HEK293T (cell line): ENCODE measurements at regions not wholly inside any gene's neighbourhood (a gene's known extent, or its start where the extent isn't known, plus 50 kb on each side); places are given as distances from the start of the nearest gene placed in this dataset.

Source experiments
- CTCF ChIA-PET: fragments of 350-600 bp; formaldehyde crosslinking; extraction: SDS; loops from one replicate; lab custom pipeline; 2021; ENCODE audit warnings: antibody characterized with exemption, inconsistent platforms; lab: Yijun Ruan, JAX
- POLR2A ChIA-PET: fragments of 350-600 bp; formaldehyde crosslinking; extraction: SDS; loops from one replicate; lab custom pipeline; 2020; ENCODE audit warnings: antibody characterized with exemption, inconsistent platforms; lab: Yijun Ruan, JAX
- DNase-seq: peaks from one replicate; pipeline ENCODE4 v3.0.0; 2012; ENCODE audit warnings: mixed read lengths; ENCODE audit errors: extremely low spot score
- ARNT ChIP-seq: fragments of 450-650 bp; IDR thresholded peaks from 2 replicates; pipeline ENCODE4 v1.6.1; 2017; ENCODE audit warnings: mild to moderate bottlenecking
- BHLHE40 ChIP-seq: fragments of 450-650 bp; IDR thresholded peaks from 2 replicates; pipeline ENCODE4 v1.6.1; 2016; ENCODE audit warnings: mild to moderate bottlenecking, moderate library complexity, borderline replicate concordance
- CTBP1 ChIP-seq: fragments of 450-650 bp; IDR thresholded peaks from 2 replicates; pipeline ENCODE4 v1.6.1; 2016; ENCODE audit warnings: borderline replicate concordance
- ELF4 ChIP-seq: fragments of 450-650 bp; IDR thresholded peaks from 2 replicates; pipeline ENCODE4 v1.6.1; 2017; ENCODE audit warnings: antibody characterized with exemption
- FOXA1 ChIP-seq: fragments of 450-650 bp; IDR thresholded peaks from 2 replicates; pipeline ENCODE4 v1.6.1; 2016; ENCODE audit warnings: mild to moderate bottlenecking
- FOXK2 ChIP-seq: fragments of 450-650 bp; IDR thresholded peaks from 2 replicates; pipeline ENCODE4 v1.6.1; 2016; ENCODE audit warnings: mild to moderate bottlenecking
- FOXM1 ChIP-seq: fragments of 450-650 bp; IDR thresholded peaks from 2 replicates; pipeline ENCODE4 v1.6.1; 2017; ENCODE audit warnings: mild to moderate bottlenecking, borderline replicate concordance
- HDGF ChIP-seq: fragments of 450-650 bp; IDR thresholded peaks from 2 replicates; pipeline ENCODE4 v1.6.1; 2017; ENCODE audit warnings: antibody characterized with exemption, borderline replicate concordance
- L3MBTL2 ChIP-seq: fragments of 450-650 bp; conservative IDR thresholded peaks from 2 replicates; pipeline ENCODE4 v1.6.1; 2016; ENCODE audit warnings: mild to moderate bottlenecking
- LEF1 ChIP-seq: fragments of 450-650 bp; IDR thresholded peaks from 2 replicates; pipeline ENCODE4 v1.6.1; 2017; ENCODE audit warnings: mild to moderate bottlenecking, borderline replicate concordance
- NFRKB ChIP-seq: fragments of 450-650 bp; IDR thresholded peaks from 2 replicates; pipeline ENCODE4 v1.6.1; 2016; ENCODE audit warnings: mild to moderate bottlenecking, moderate library complexity
- PKNOX1 ChIP-seq: fragments of 450-650 bp; IDR thresholded peaks from 2 replicates; pipeline ENCODE4 v1.6.1; 2016
- SP1 ChIP-seq: fragments of 450-650 bp; IDR thresholded peaks from 2 replicates; pipeline ENCODE4 v1.6.1; 2017
- SUZ12 ChIP-seq: fragments of 450-650 bp; IDR thresholded peaks from 2 replicates; pipeline ENCODE4 v1.6.1; 2016; ENCODE audit warnings: mild to moderate bottlenecking
- TARDBP ChIP-seq: fragments of 450-650 bp; IDR thresholded peaks from 2 replicates; pipeline ENCODE4 v1.6.1; 2016
- ZNF384 ChIP-seq: fragments of 450-650 bp; IDR thresholded peaks from 2 replicates; pipeline ENCODE4 v1.6.1; 2016

- ChIA-PET POLR2A (interaction anchor here (1.1 kb wide), 1 partner anchor 8 kb away, joined by 3 read pairs; no protein-coding TSS in a partner anchor), CTCF (interaction anchor here (1.0 to 1.6 kb wide), 3 partner anchors 16 to 78 kb away, joined by 5 to 6 read pairs (median 6); no protein-coding TSS in a partner anchor)
- DNase-seq = peak; percentile 26
- TF ChIP-seq CTBP1 (no peak), LEF1 (no peak), BHLHE40 (no peak), HDGF (no peak), FOXA1 (no peak), TARDBP (no peak), FOXK2 (no peak), NFRKB (no peak), FOXM1 (no peak), SUZ12 (no peak), SP1 (no peak)
Observed at GRCh38 chr2:174681099-174682006, 82.9 kb downstream of the CHRNA1 start.

DNA sequence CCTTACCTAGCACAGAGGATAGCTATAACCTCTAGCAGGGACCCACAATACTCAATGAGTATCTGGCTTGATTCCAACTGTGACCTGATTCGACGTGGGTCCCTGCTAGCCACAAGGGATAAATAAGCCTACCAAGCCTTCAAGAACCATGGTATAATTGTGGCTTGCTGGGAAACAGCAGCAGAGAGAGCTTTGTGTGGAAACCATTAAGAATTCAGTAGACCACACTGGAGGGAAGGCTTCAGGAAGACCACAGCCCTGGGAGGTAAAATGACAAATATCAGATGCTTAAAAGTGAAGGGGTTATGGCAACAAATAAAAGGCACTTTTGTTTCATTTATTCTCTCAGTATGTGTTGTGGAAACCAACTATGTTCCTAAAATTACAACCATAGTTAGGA is 82.6 kb upstream of the WIPF1 start:
- ChIA-PET POLR2A (no interaction called here), CTCF (interaction anchor here (1.1 kb wide), 1 partner anchor 8 kb away, joined by 4 read pairs; no protein-coding TSS in a partner anchor)
- DNase-seq = no peak
- no peak for TF ChIP-seq FOXM1
- no peak for TF ChIP-seq ZNF384
- TF ChIP-seq FOXK2 = no peak
- TF ChIP-seq SUZ12 = no peak
- no peak for TF ChIP-seq LEF1
- no peak for TF ChIP-seq TARDBP
- TF ChIP-seq ELF4 = no peak
- no peak for TF ChIP-seq NFRKB
- TF ChIP-seq L3MBTL2 = no peak
- TF ChIP-seq HDGF = no peak
- no peak for TF ChIP-seq ARNT
- no peak for TF ChIP-seq FOXA1

GRCh38 chr2:174678395-174678794 is 80.8 kb upstream of the WIPF1 start:
- no peak for TF ChIP-seq ARNT
- no peak for TF ChIP-seq HDGF
- no peak for TF ChIP-seq SUZ12
- TF ChIP-seq CTBP1 = no peak
- no peak for TF ChIP-seq FOXK2
- no peak for TF ChIP-seq ELF4
- TF ChIP-seq NFRKB = no peak
- ChIA-PET POLR2A (no interaction called here), CTCF (no interaction called here)
- no peak for DNase-seq

DNA sequence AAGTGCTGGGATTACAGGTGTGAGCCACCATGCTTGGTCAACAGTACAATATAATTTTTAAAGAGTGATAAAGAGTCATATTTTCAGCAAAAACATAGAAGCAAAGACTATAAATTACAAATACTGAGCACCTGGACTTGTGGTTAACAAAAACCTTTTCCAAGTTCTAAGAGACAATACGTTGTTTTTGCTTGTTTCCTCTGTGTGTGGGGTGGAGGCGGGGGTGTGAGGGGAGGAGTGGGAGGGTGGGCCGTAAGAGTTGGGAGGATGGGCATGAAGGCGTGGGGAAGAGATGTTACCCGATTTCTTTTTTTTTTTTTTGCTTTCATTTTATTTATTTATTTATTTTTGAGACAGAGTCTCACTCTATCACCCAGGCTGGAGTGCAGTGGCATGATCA is 78.0 kb upstream of the WIPF1 start:
- DNase-seq = no peak
- CTCF ChIA-PET = no interaction called here
- TF ChIP-seq FOXK2 = no peak
- no peak for TF ChIP-seq PKNOX1
- TF ChIP-seq ARNT = no peak
- TF ChIP-seq BHLHE40 = no peak
- TF ChIP-seq HDGF = no peak
- no peak for TF ChIP-seq ZNF384
- no peak for TF ChIP-seq FOXM1
- no peak for TF ChIP-seq LEF1
- no peak for TF ChIP-seq CTBP1
- TF ChIP-seq FOXA1 = no peak
- TF ChIP-seq ELF4 = no peak
- TF ChIP-seq L3MBTL2 = no peak
- no peak for TF ChIP-seq TARDBP
- no peak for TF ChIP-seq SP1
- no peak for TF ChIP-seq NFRKB
- no peak for TF ChIP-seq SUZ12
- POLR2A ChIA-PET = no interaction called here

DNA sequence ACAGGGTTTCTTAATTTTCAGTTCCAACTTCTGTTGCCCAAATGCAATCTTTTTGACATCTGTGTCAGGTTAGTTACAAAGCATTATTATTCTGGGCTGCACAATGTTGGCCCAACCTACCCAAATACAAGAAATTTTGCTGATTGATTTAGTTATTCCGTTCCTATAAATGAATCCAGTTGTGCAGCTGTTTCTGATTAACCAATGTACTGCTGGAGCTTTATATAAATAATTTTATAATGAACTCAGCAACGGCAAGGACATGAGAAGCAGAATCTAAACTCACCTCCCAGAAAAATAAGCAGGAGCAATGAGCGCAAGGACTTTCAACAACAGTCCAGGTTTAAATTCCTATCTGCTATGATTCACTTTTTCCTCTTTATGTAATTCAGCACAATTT is 76.3 kb upstream of the WIPF1 start:
- no peak for TF ChIP-seq FOXK2
- TF ChIP-seq TARDBP = no peak
- no peak for TF ChIP-seq ELF4
- no peak for TF ChIP-seq HDGF
- no peak for TF ChIP-seq ZNF384
- TF ChIP-seq NFRKB = no peak
- TF ChIP-seq FOXM1 = no peak
- no peak for TF ChIP-seq BHLHE40
- TF ChIP-seq L3MBTL2 = no peak
- TF ChIP-seq PKNOX1 = no peak
- no peak for TF ChIP-seq CTBP1
- TF ChIP-seq FOXA1 = no peak
- no peak for TF ChIP-seq LEF1
- no peak for TF ChIP-seq SUZ12
- no peak for TF ChIP-seq SP1
- TF ChIP-seq ARNT = no peak
- CTCF ChIA-PET = no interaction called here
- no peak for DNase-seq
- POLR2A ChIA-PET = interaction anchor here (1.2 kb wide), 1 partner anchor 8 kb away, joined by 3 read pairs; no protein-coding TSS in a partner anchor

- POLR2A ChIA-PET = interaction anchor here (1.2 kb wide), 1 partner anchor 8 kb away, joined by 3 read pairs; no protein-coding TSS in a partner anchor
- TF ChIP-seq ARNT = no peak
- TF ChIP-seq FOXM1 = no peak
- TF ChIP-seq SUZ12 = no peak
- TF ChIP-seq ELF4 = no peak
- TF ChIP-seq PKNOX1 = no peak
- no peak for TF ChIP-seq L3MBTL2
- no peak for TF ChIP-seq FOXK2
- TF ChIP-seq LEF1 = no peak
Observed at GRCh38 chr2:174673440-174673839, 75.8 kb upstream of the WIPF1 start.

More at GRCh38 chr2:174673440-174673839, 75.8 kb upstream of the WIPF1 start:
- CTCF ChIA-PET = no interaction called here
- DNase-seq = no peak
